K562 (cell line): ENCODE measurements at regions not wholly inside any gene's neighbourhood (a gene's known extent, or its start where the extent isn't known, plus 50 kb on each side); places are given as distances from the start of the nearest gene placed in this dataset.

Experiments used
- ATAC-seq: fragments of 200-7000 bp; cut with Tn5 transposase; 3 replicates; pipeline ENCODE4 v1.9.1; 2020; ENCODE audit warnings: moderate library complexity
- BruUV-seq: library from RNA; stranded (reverse); fragments of 400-500 nt; replicated peaks from 2 replicates; lab custom pipeline; 2021; lab: Mats Ljungman, UMichigan
- CTCF ChIA-PET: fragments of 300-600 bp; formaldehyde crosslinking; extraction: SDS; loops from one replicate; lab custom pipeline; 2021; ENCODE audit warnings: low intra/inter-chr PET ratio; lab: Yijun Ruan, JAX
- POLR2A ChIA-PET: fragments of 300-600, 350-650 bp; sonication (Branson Sonifier 250); formaldehyde crosslinking; extraction: SDS; loops from one replicate; lab custom pipeline; 2021; ENCODE audit warnings: antibody characterized with exemption, inconsistent platforms; lab: Yijun Ruan, JAX
- DNase-seq, 4 experiments: peaks; one replicate each; pipeline versions ENCODE4 v3.0.0 to v3.0.0-alpha.2; 2011 to 2018; ENCODE audit warnings: low spot score in 3 of 4, mixed read lengths in 3 of 4; ENCODE audit errors: extremely low read depth in 1 of 4
- FAIRE-seq: peaks from 2 replicates; lab custom pipeline; 2011; peaks lifted over from hg19 to GRCh38; lab: Jason Lieb, UNC
- H2AFZ ChIP-seq: 2 replicates; pipeline ENCODE4 v1.6.0; 2011; ENCODE audit warnings: low read depth, low read length, control low read depth, inconsistent platforms
- H3K27ac ChIP-seq: fragments of 200-600 bp; 3 replicates; pipeline ENCODE4 v1.8.0; 2011; ENCODE audit warnings: low read depth, mild to moderate bottlenecking, control low read depth, inconsistent platforms, low read length, moderate library complexity, mixed read lengths; ENCODE audit errors: extremely low read depth
- H3K27me3 ChIP-seq, 2 experiments: fragments of 300-600 bp in 1 of 2; 2 replicates in 1 of 2; 3 replicates in 1 of 2; pipeline versions ENCODE4 v1.6.0 to v1.8.0; 2011; ENCODE audit warnings: inconsistent platforms in 2 of 2, low read length in 2 of 2, mild to moderate bottlenecking in 1 of 2, mixed read lengths in 1 of 2, moderate library complexity in 1 of 2; ENCODE audit not compliant: control insufficient read depth in 2 of 2, insufficient read depth in 2 of 2
- H3K36me3 ChIP-seq: fragments of 300-600 bp; 3 replicates; pipeline ENCODE4 v1.8.0; 2011; ENCODE audit warnings: mild to moderate bottlenecking, low read length, inconsistent platforms; ENCODE audit not compliant: control insufficient read depth, insufficient read depth
- H3K4me1 ChIP-seq, 2 experiments: fragments of 200-600 bp in 1 of 2; replicated peaks in 1 of 2; 2 replicates in 1 of 2; 3 replicates in 1 of 2; pipeline versions ENCODE4 v1.5.1 to v1.8.0; 2011; ENCODE audit warnings: inconsistent platforms in 2 of 2, low read length in 2 of 2, mild to moderate bottlenecking in 1 of 2, mixed read lengths in 1 of 2, moderate library complexity in 1 of 2; ENCODE audit not compliant: control insufficient read depth in 2 of 2, insufficient read depth in 2 of 2
- H3K4me2 ChIP-seq: 2 replicates; pipeline ENCODE4 v1.6.1; 2011; ENCODE audit warnings: low read length, control low read depth, inconsistent platforms, mixed read lengths; ENCODE audit not compliant: insufficient read depth
- H3K4me3 ChIP-seq: fragments of 200-600 bp; sonication (generic), shearing (Covaris generic); 2 replicates; pipeline ENCODE4 v1.5.1; 2016; ENCODE audit warnings: control low read depth, inconsistent platforms
- H3K79me2 ChIP-seq: fragments of 200-600 bp; 3 replicates; pipeline ENCODE4 v1.8.0; 2011; ENCODE audit warnings: low read length, inconsistent platforms; ENCODE audit not compliant: control insufficient read depth, insufficient read depth
- H3K9ac ChIP-seq, 2 experiments: 2 replicates each; pipeline versions ENCODE4 v1.6.0 to v1.6.1; 2011; ENCODE audit warnings: low read depth in 2 of 2, low read length in 2 of 2, control low read depth in 1 of 2, inconsistent platforms in 1 of 2, mild to moderate bottlenecking in 1 of 2, mixed read lengths in 1 of 2; ENCODE audit not compliant: insufficient read depth in 1 of 2
- H3K9me1 ChIP-seq: one replicate; pipeline ENCODE4 v1.6.0; 2011; ENCODE audit warnings: inconsistent platforms, mild to moderate bottlenecking, low read length, moderate library complexity; ENCODE audit not compliant: control insufficient read depth, insufficient read depth
- H3K9me3 ChIP-seq: replicated peaks from 2 replicates; pipeline ENCODE4 v1.5.1; 2011; ENCODE audit warnings: low read depth, low read length, inconsistent platforms; ENCODE audit not compliant: control insufficient read depth, insufficient read depth
- H4K20me1 ChIP-seq: replicated peaks from 2 replicates; pipeline ENCODE4 v1.6.1; 2011; ENCODE audit warnings: low read length, inconsistent platforms, mixed read lengths; ENCODE audit not compliant: control insufficient read depth, insufficient read depth
- POLR2AphosphoS5 ChIP-seq: IDR thresholded peaks from 2 replicates; pipeline ENCODE4 v1.6.1; 2011; ENCODE audit warnings: mild to moderate bottlenecking, low read depth, low read length, moderate library complexity; ENCODE audit not compliant: control insufficient read depth, insufficient read depth
- SP1 ChIP-seq: sonication (generic); formaldehyde crosslinking; IDR thresholded peaks from 2 replicates; pipeline ENCODE4 v1.8.1; 2022; ENCODE audit warnings: mild to moderate bottlenecking, missing genetic modification reagents
- TOE1 ChIP-seq, 2 experiments: fragments of 450-650 bp in 1 of 2; sonication (generic) in 1 of 2; formaldehyde crosslinking in 1 of 2; IDR thresholded peaks; 2 replicates each; pipeline versions ENCODE4 v1.7.1 to v1.8.0; 2016 to 2022; ENCODE audit warnings: borderline replicate concordance in 2 of 2, mild to moderate bottlenecking in 2 of 2, antibody characterized with exemption in 1 of 2, inconsistent platforms in 1 of 2, low read depth in 1 of 2, missing genetic modification reagents in 1 of 2, moderate library complexity in 1 of 2
- ZNF398 ChIP-seq: fragments of 250-450 bp; sonication (Bioruptor Pico); IDR thresholded peaks from 2 replicates; pipeline ENCODE4 v1.8.0; 2021; ENCODE audit warnings: moderate library complexity, mild to moderate bottlenecking, inconsistent platforms
- WGBS: fragments of 100-300 bp; shearing (Covaris generic); methylation state at CpG from one replicate; pipeline ENCODE4 v1.1.6; 2016; ENCODE audit warnings: low coverage, mixed read lengths; ENCODE audit not compliant: insufficient coverage; ENCODE audit errors: missing lambda C conversion rate; 5-methylcytosine and 5-hydroxymethylcytosine counted together
- in situ Hi-C: fragments of 300-500 bp; cut with MboI; formaldehyde crosslinking; loops from 4 replicates; pipeline ENCODE4 v1.15.0; 2018; ENCODE audit warnings: inconsistent platforms, mixed read lengths
- intact Hi-C: fragments of 100-400 bp; cut with micrococcal nuclease; formaldehyde crosslinking; loops from 2 replicates; pipeline ENCODE4 v1.14.2; 2022

DNA sequence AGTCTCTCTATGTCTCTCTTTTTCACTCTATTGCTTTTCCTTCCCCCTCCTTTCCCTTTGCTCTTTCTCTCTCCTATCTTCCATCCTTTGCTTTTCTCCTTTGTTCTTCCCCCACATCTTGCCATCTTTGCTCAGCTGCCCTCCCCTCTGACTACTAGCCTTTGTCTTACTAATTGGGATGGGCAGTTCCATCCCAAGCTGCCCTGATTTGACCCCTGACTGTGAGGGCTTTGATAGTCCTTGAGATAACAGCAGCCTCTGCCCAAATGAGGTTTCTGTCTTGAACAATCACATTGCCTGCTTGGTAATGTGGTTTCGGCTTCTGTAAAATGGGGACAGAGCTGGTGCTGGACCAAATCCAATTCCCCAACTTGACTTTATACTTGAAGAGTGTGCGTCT is 327.7 kb downstream of the DHX35 start:
- no peaks in the 10 kb centered on the region for H3K79me2 ChIP-seq
- H3K4me2 ChIP-seq = no peak overlapping the region
- no TSS peak for BruUV-seq
- ChIA-PET CTCF (no interaction called here), POLR2A (interaction anchor here (0.7 kb wide), 1 partner anchor 1133 kb away, joined by 3 read pairs; no protein-coding TSS in a partner anchor)
- H3K4me3 ChIP-seq = no peak overlapping the region
- FAIRE-seq (no peak), ATAC-seq (no peak), DNase-seq (no peak)
- intact Hi-C loops (no loop called here), in situ Hi-C loops (no loop called here)
- no peak overlapping the region for H3K9ac ChIP-seq
- H3K27ac ChIP-seq = no peak overlapping the region
- H3K9me3 ChIP-seq = no peaks in the 10 kb centered on the region
- no peaks in the 10 kb centered on the region for H4K20me1 ChIP-seq
- TF ChIP-seq ZNF398 (CRISPR knock-in tag) (no peak), POLR2AphosphoS5 (no peak), SP1 (no peak), TOE1 (IDR thresholded peaks at IDR 0.05; ENCODE audit: borderline replicate concordance) (no peak), TOE1 (CRISPR knock-in tag; IDR thresholded peaks at IDR 0.05; ENCODE audit: borderline replicate concordance, low read depth) (no peak)
- H2AFZ ChIP-seq = no peak overlapping the region
- no peaks in the 10 kb centered on the region for H3K4me1 ChIP-seq
- no peaks in the 10 kb centered on the region for H3K27me3 ChIP-seq
- WGBS = 0% methylated on average over 2 of the region's 2 CpGs
- no peaks in the 10 kb centered on the region for H3K36me3 ChIP-seq
- no peaks in the 10 kb centered on the region for H3K9me1 ChIP-seq
